ENCODE measurements at regions not wholly inside any gene's neighbourhood (a gene's known extent, or its start where the extent isn't known, plus 50 kb on each side); places are given as distances from the start of the nearest gene placed in this dataset.

DNA sequence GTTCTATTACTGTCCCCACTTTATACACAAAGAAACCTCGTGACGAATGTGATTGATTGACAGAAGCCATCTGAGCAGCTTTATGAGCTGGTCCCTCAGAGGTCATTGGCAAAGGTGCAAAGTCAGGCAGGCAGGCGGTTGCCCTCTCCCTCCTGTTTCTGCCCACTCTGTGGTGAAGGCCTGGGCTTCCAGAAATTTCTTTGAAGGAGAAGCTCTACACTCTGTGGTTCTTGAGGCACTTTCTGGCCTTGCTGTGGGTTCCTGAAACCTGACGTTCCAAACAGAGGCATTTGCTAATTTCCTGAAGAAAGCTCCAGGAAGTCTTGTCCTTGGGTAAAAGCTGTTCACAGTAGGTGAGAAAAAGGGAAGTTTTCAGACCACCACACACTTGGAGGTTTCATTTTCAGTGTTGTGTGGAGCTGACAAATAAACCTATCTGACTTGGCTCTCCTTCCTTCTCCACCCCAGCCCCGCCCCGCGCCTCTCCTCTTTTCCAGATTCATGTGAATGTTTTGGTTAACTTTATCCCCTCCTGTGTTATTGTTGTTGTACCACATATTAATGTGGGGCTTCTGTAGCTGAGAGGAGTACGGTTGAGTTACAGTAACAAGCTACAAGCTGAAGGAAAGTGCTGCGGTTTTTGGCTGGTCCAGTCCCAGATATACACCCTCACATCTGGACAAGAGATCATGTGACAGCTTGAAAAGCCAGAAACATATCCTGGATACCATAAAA lies 274.1 kb downstream of the CLIC5 start:
- DNase-seq (ENCODE audit: low read depth), result peak; percentile 81

- no peak for DNase-seq (ENCODE audit: low read depth)
These were observed 276.6 kb downstream of the CLIC5 start for GRCh38 chr6:45739058-45739457.

DNA sequence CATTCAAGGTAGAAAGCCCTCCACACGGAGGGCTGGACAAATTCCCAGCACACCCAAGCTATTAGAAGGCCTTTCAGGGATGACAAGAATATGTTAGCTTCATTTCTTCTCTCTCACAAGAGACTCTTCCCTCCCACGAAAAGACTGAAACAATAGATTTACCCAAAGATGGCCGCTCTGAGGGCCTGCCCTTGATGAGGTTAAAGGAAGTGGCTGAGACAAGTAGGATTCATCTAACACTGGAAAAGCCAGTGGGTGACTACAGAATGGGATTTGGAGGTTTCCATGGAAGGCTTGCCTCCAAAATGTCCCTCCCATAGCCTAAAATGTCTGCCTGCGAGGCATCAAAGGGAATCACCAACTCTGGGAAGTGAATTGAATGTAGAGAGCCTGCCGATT lies 277.6 kb downstream of the CLIC5 start:
- no peak for DNase-seq (ENCODE audit: low read depth)

GRCh38 chr6:45737331-45738056 lies 278.2 kb downstream of the CLIC5 start:
- no peak for DNase-seq (ENCODE audit: low read depth)

GRCh38 chr6:45736134-45736533 lies 279.5 kb downstream of the CLIC5 start:
- no peak for DNase-seq (ENCODE audit: low read depth)

DNA sequence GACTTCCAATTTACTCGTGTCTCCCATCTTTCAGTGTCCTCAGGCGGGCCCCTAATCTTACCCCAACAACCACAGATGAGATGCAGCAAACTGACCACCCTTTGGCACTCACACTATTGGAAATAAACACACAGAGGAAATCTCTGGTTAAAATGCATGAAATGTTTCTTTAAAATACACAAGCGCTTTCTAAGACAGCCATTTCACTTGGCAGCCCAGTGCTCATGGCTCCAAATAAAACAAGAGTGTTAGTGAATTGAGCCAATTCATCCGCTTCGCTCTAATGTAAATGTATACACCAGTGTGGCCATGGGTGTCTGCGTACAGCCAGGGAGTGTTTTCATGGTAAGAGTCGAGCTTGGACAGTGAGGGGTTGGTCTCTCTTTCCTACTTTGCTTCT lies 282.9 kb downstream of the CLIC5 start:
- DNase-seq (ENCODE audit: low read depth), result no peak

DNA sequence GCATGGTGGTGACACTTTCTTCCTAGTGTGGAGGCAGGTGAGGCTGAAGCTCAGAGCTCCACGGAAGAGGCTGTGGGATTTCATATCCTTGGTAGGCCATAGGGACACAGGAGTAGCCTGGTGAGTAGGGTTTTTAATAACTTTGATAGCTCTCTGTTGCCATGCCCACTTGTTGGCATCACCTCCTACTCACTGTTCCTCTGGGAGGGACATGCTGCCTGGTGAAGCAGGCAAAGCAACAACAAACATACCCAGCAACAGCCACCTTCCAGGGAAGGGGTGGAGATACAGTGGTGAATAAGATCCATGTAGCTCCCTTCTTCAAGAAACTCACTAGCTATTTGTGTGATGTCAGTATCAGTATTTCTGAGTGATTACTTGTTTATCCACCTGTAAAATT lies 285.4 kb downstream of the CLIC5 start:
- DNase-seq (ENCODE audit: low read depth), result no peak

- peak; percentile 92 for DNase-seq (ENCODE audit: low read depth)
These were observed 287.0 kb downstream of the CLIC5 start for GRCh38 chr6:45728674-45729073.

GRCh38 chr6:45727819-45728449 lies 287.7 kb downstream of the CLIC5 start:
- no peak for DNase-seq (ENCODE audit: low read depth)

GRCh38 chr6:45727228-45727627 lies 288.4 kb downstream of the CLIC5 start:
- DNase-seq (ENCODE audit: low read depth), result no peak

DNA sequence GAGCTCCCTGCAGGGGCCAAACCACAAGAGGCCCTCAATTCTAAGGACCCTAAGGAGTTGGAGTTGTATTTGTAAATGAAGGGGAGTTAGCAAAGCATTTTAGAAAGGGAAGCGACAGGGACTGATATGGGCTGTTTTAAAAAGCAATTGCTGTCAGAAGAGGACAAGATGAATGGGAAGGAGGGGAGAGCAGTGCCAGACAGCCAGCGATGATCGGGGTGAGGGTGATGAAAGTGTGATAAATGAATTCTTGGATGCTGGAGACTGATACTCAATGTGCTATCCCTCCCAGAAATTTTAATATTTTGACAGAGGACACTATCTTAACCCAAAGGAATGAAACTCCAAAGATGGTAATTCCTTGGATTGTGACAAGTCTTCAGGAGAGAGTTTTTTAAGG lies 289.2 kb downstream of the CLIC5 start:
- no peak for DNase-seq (ENCODE audit: low read depth)

DNA sequence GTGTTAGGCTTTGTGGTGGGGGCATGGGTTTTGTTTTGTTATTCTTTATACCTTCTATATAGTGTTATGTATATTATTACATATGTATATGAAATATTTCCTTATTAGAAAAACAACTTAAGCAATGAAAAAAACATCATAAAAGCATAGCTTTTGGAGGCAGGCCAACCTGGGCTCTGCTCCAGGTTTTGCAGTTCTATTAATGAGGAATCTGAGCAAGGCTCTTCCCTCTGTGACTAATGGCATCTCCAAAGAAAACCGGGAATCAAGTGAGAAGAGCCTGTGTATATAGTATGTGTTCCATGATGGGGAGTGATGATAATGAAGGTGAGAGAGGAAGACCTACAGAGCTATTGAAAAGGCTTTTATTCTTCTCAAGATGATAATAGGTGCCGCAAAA lies 291.1 kb downstream of the CLIC5 start:
- peak; percentile 78 for DNase-seq (ENCODE audit: low read depth)

GRCh38 chr6:45724027-45724426 lies 291.6 kb downstream of the CLIC5 start:
- no peak for DNase-seq (ENCODE audit: low read depth)

DNA sequence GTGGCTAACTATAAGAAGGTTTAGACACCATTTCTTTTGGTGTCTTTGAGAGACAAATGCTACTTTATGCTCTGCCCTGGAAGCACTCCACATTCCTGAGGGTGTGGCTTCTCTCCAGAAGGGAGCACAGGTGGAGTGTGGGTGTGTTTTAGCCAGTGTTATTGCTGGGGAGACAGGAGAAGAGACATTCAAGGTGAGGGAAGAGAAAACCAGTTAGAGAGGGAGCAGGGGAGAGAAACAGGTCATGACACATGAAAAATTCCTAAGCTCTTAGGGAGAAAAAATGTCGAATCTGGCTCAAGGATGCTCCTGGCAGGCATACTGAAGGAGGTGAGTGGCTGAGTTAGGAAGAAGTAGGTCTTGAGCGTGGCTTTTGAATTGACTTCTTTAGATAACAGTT lies 292.8 kb downstream of the CLIC5 start:
- DNase-seq (ENCODE audit: low read depth), result no peak

DNA sequence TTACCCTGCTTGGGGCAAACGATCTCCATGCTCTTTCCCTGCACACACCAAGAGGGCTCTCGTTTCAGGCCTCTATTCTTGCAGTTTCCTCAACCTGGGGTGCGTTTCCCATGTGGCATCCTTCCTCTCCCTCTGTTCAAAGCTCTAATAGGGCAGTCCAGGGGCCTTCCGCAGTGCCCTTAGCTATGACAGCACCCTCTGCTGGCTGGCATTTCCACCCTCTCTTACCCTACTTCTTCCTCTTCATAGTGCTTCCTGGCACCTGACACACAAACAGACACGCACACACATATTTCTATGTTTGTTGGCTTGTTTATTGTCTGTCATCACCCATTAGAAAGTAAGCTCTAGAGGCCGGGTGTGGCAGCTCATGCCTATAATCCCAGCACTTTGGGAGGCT lies 294.0 kb downstream of the CLIC5 start:
- no peak for DNase-seq (ENCODE audit: low read depth)

GRCh38 chr6:45718871-45719270 lies 296.8 kb downstream of the CLIC5 start:
- peak; percentile 60 for DNase-seq (ENCODE audit: low read depth)

DNA sequence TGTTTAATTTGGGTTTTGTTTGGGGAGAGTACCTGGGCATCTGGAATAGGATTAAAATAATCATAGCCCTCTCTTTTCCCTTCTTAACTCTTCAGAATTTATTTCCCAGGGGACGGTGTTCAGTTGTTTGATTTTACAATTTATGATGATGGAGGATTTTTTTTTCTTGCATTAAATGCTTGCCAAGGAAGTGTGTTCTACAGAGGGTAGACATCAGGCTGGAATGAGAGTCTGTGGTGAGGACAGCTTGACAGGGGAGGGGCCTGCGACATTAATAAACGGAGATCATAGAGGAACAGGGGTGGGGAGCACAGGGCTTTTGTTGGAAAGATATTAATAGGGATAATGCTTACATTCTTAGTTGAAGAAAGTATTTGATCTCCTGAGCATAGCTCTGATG lies 297.5 kb downstream of the CLIC5 start:
- no peak for DNase-seq (ENCODE audit: low read depth)

DNA sequence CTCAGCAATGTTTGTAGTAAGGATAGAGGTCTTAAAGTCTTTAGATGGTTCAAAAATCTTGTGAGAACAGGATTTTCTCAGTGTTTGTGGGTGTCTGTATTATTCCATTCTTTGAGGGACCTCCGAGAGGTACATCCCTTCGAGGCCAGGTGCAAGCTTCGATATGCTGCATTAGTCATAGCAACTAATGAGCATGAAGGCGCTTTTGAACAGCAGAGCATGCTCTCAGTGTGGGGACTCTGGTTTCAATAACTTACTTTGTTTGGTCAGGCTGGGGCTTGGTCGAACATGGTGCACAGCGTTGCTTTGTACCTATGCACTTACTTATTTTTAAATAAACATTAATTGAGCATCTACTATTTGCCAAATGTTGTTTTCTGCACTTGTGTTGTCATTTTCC lies 297.9 kb downstream of the CLIC5 start:
- no peak for DNase-seq (ENCODE audit: low read depth)

DNA sequence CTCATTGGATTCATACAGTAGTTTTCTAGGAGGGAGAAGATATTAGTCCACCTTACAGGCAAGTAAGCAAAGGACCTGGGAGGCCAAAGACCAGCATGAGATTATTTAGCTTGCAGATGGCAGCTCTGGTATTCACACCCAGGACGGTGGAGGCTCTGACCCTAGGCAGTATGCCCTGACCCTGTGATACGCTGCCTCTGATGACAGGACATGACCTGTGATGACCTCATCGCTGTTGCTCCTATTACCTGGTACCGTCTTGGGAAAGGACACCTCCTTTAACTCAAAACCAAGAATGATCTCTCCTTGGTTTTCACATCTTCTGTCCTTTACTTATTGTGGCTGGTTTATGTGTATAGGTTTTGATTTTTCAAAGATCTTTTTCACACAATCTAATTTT lies 298.6 kb downstream of the CLIC5 start:
- no peak for DNase-seq (ENCODE audit: low read depth)

DNA sequence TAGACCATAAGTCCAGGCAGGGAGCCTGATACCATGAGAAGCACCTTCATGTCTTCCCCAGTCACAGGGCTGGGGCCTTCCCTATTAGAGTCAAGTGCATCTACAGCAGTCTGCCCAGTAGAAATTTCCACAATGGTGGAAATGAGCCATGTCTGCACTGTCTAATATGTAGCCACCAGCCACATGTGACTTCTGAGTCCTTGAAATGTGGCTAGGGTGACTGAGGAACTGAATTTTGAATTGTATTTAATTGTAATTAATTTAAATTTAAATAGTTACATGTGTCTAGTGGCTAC lies 300.2 kb downstream of the CLIC5 start:
- no peak for DNase-seq (ENCODE audit: low read depth)

DNA sequence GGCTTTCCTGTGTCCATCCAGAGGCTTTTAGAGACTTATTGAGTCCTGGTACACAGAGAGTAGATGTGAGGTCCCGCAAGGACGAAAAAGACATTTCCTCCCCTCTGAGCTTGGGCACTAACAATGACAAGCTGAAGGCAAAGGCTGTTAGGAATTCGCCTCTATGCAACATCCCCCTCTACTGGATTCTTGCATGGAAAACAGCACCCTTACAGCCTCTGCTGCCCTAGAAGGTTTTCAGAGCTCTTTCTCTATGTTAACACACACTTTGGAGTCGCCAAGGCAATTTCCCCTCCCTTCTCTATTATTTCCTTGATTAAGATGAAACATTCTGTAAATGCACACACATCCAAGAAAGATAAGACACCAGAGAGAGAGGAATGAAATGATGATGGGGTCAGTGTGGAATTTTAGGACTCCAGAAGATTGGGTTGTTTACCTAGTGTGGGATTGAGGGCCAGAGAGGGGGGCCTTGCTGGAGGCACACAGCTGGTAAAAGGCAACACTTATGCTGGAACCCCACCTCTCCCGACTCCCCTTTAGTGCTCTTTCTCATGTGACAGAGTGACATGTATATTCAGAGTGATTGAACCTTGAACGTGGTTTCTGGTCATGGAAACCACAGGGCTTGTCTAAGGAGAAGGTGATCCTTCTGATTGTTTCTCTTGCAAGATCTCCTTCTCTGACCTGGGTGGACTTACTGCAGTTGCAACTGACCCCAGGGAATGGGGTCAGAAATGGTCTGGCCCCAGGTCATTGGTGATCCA lies 300.7 kb downstream of the CLIC5 start:
- DNase-seq (ENCODE audit: low read depth), result peak; percentile 93

GRCh38 chr6:45714006-45714730 lies 301.5 kb downstream of the CLIC5 start:
- no peak for DNase-seq (ENCODE audit: low read depth)

Measured in RPMI7951 (cell line).